ENCODE measurements at regions not wholly inside any gene's neighbourhood (a gene's known extent, or its start where the extent isn't known, plus 50 kb on each side); places are given as distances from the start of the nearest gene placed in this dataset.

GRCh38 chr10:107618504-107618994, 454.0 kb upstream of the SORCS1 start:
- TF ChIP-seq POLR2AphosphoS5 (IDR thresholded peaks at IDR 0.05; ENCODE audit: low read depth, low read length) (no peak), CTCF (IDR thresholded peaks at IDR 0.05) (no peak), REST (IDR thresholded peaks at IDR 0.05; ENCODE audit: insufficient read depth in 1 of 2, low read depth in 2 of 2, low read length in 1 of 2) (no peak)

Data from Panc1 (cell line).